H1 (cell line): ENCODE measurements at regions not wholly inside any gene's neighbourhood (a gene's known extent, or its start where the extent isn't known, plus 50 kb on each side); places are given as distances from the start of the nearest gene placed in this dataset.

Experiments used
- ASH2L ChIP-seq: fragments of 200-600, 300-600 bp; sonication (generic); IDR thresholded peaks from one replicate; pipeline ENCODE4 v1.7.1; 2017; ENCODE audit warnings: low read length
- BACH1 ChIP-seq: IDR thresholded peaks from 2 replicates; pipeline ENCODE4 v1.6.1; 2012; ENCODE audit warnings: low read length, improper control_type of control experiment
- BRCA1 ChIP-seq: IDR thresholded peaks from 2 replicates; pipeline ENCODE4 v1.6.1; 2012; ENCODE audit warnings: low read depth, low read length, improper control_type of control experiment
- CBX8 ChIP-seq: fragments of 300-800, 300-1000 bp; sonication (generic); IDR thresholded peaks from 2 replicates; pipeline ENCODE4 v1.7.1; 2016; ENCODE audit warnings: low read depth, low read length, borderline replicate concordance
- CEBPB ChIP-seq: IDR thresholded peaks from 2 replicates; pipeline ENCODE4 v1.6.1; 2012; ENCODE audit warnings: low read depth, low read length
- CHD2 ChIP-seq: IDR thresholded peaks from 2 replicates; pipeline ENCODE4 v1.6.1; 2012; ENCODE audit warnings: low read length, improper control_type of control experiment
- E2F6 ChIP-seq: IDR thresholded peaks from 2 replicates; pipeline ENCODE4 v1.6.1; 2012; ENCODE audit warnings: inconsistent platforms
- EZH2 ChIP-seq: fragments of 200-600 bp; sonication (generic); IDR thresholded peaks from 2 replicates; pipeline ENCODE4 v1.7.1; 2012; ENCODE audit warnings: low read depth, mild to moderate bottlenecking, moderate library complexity, low read length, inconsistent platforms; ENCODE audit not compliant: severe bottlenecking
- GTF2F1 ChIP-seq: IDR thresholded peaks from 2 replicates; pipeline ENCODE4 v1.6.1; 2012; ENCODE audit warnings: low read depth, low read length, improper control_type of control experiment, borderline replicate concordance
- MAFK ChIP-seq: IDR thresholded peaks from 2 replicates; pipeline ENCODE4 v1.6.1; 2012; ENCODE audit warnings: low read depth, mild to moderate bottlenecking, improper control_type of control experiment, low read length
- NANOG ChIP-seq: IDR thresholded peaks from 2 replicates; pipeline ENCODE4 v1.6.1; 2011; ENCODE audit warnings: low read length, low read depth, mild to moderate bottlenecking, inconsistent platforms; ENCODE audit not compliant: insufficient read depth, poor library complexity, severe bottlenecking
- NRF1 ChIP-seq: IDR thresholded peaks from 2 replicates; pipeline ENCODE4 v1.6.1; 2011; ENCODE audit warnings: mild to moderate bottlenecking, low read depth, low read length, improper control_type of control experiment
- POU5F1 ChIP-seq: IDR thresholded peaks from 2 replicates; pipeline ENCODE4 v1.6.1; 2011; ENCODE audit warnings: low read depth, mild to moderate bottlenecking, low read length, moderate library complexity
- SIX5 ChIP-seq: IDR thresholded peaks from 2 replicates; pipeline ENCODE4 v1.6.1; 2011; ENCODE audit warnings: mild to moderate bottlenecking, low read depth, low read length
- SP4 ChIP-seq: IDR thresholded peaks from 2 replicates; pipeline ENCODE4 v1.6.1; 2012; ENCODE audit warnings: low read length, inconsistent platforms
- TAF7 ChIP-seq: optimal IDR thresholded peaks from 2 replicates; pipeline ENCODE3; 2011; ENCODE audit warnings: low read depth, mild to moderate bottlenecking, inconsistent platforms, low read length, moderate library complexity, borderline replicate concordance
- TBP ChIP-seq: IDR thresholded peaks from 2 replicates; pipeline ENCODE4 v1.6.1; 2011; ENCODE audit warnings: low read depth, low read length, improper control_type of control experiment
- USF2 ChIP-seq: IDR thresholded peaks from 2 replicates; pipeline ENCODE4 v1.6.1; 2011; ENCODE audit warnings: low read length, improper control_type of control experiment
- YY1 ChIP-seq: IDR thresholded peaks from 2 replicates; pipeline ENCODE4 v1.6.1; 2011; ENCODE audit warnings: low read depth, mild to moderate bottlenecking, low read length

GRCh38 chr9:104991144-104991953, 63.4 kb upstream of the ABCA1 start (continued):
- no peak for TF ChIP-seq BRCA1
- TF ChIP-seq CBX8, result no peak
- no peak for TF ChIP-seq BACH1
- no peak for TF ChIP-seq NANOG
- TF ChIP-seq POU5F1, result no peak
- TF ChIP-seq ASH2L, result peak; percentile 93
- TF ChIP-seq E2F6, result peak; percentile 44; the same call in 1 of the 2 replicates
- no peak for TF ChIP-seq CHD2
- TF ChIP-seq YY1, result peak; percentile 61
- TF ChIP-seq SP4, result 0 out of 2 replicates have a peak, but pooled peaks have one; percentile 57
- no peak for TF ChIP-seq MAFK
- TF ChIP-seq TAF7, result peak; percentile 40
- peak; percentile 45; the same call in 1 of the 2 replicates for TF ChIP-seq CEBPB
- no peak for TF ChIP-seq GTF2F1
- no peak for TF ChIP-seq EZH2
- TF ChIP-seq NRF1, result peak; percentile 85
- no peak for TF ChIP-seq TBP
- TF ChIP-seq USF2, result no peak
- TF ChIP-seq SIX5, result no peak
